H9 (cell line): ENCODE measurements at regions not wholly inside any gene's neighbourhood (a gene's known extent, or its start where the extent isn't known, plus 50 kb on each side); places are given as distances from the start of the nearest gene placed in this dataset.

Experiments
- DNase-seq: peaks from one replicate; pipeline ENCODE4 v3.0.0-alpha.2; 2017
- H2AFZ ChIP-seq: one replicate; pipeline ENCODE4 v1.6.1; 2013; ENCODE audit warnings: mild to moderate bottlenecking, low read length, control low read depth, moderate library complexity
- H2AK5ac ChIP-seq: 2 replicates; pipeline ENCODE4 v1.6.1; 2013; ENCODE audit warnings: low read length, control low read depth, mixed read lengths; ENCODE audit not compliant: insufficient read length
- H2BK120ac ChIP-seq: one replicate; pipeline ENCODE4 v1.6.1; 2013; ENCODE audit warnings: low read depth, mild to moderate bottlenecking, low read length, control low read depth, inconsistent platforms; ENCODE audit not compliant: poor library complexity, severe bottlenecking
- H2BK12ac ChIP-seq: 2 replicates; pipeline ENCODE4 v1.6.1; 2013; ENCODE audit warnings: low read length, control low read depth, mixed read lengths, low read depth; ENCODE audit not compliant: insufficient read length
- H2BK15ac ChIP-seq: 2 replicates; pipeline ENCODE4 v1.6.1; 2013; ENCODE audit warnings: low read depth, low read length, control low read depth
- H2BK20ac ChIP-seq: one replicate; pipeline ENCODE4 v1.6.1; 2013; ENCODE audit warnings: low read depth, mild to moderate bottlenecking, low read length, control low read depth, inconsistent platforms; ENCODE audit not compliant: poor library complexity, severe bottlenecking
- H2BK5ac ChIP-seq: 2 replicates; pipeline ENCODE4 v1.6.1; 2013; ENCODE audit warnings: low read length, control low read depth, mixed read lengths; ENCODE audit not compliant: insufficient read length
- H3K14ac ChIP-seq: 2 replicates; pipeline ENCODE4 v1.6.1; 2013; ENCODE audit warnings: low read length, control low read depth; ENCODE audit not compliant: insufficient read depth
- H3K18ac ChIP-seq: 2 replicates; pipeline ENCODE4 v1.6.1; 2013; ENCODE audit warnings: low read depth, mild to moderate bottlenecking, mixed read lengths, low read length, control low read depth; ENCODE audit not compliant: insufficient read length
- H3K23ac ChIP-seq: 2 replicates; pipeline ENCODE4 v1.6.1; 2013; ENCODE audit warnings: low read length, control low read depth, mixed read lengths, low read depth; ENCODE audit not compliant: insufficient read length
- H3K23me2 ChIP-seq: 2 replicates; pipeline ENCODE4 v1.6.1; 2013; ENCODE audit warnings: low read depth, mild to moderate bottlenecking, mixed read lengths, low read length, control low read depth; ENCODE audit not compliant: insufficient read length, poor library complexity, severe bottlenecking
- H3K27ac ChIP-seq: 2 replicates; pipeline ENCODE4 v1.5.1; 2013; ENCODE audit warnings: low read length, control low read depth, mixed read lengths, low read depth; ENCODE audit not compliant: insufficient read length
- H3K27me3 ChIP-seq: 2 replicates; pipeline ENCODE4 v1.6.1; 2013; ENCODE audit warnings: low read length, control low read depth, inconsistent platforms; ENCODE audit not compliant: insufficient read depth
- H3K4ac ChIP-seq: 2 replicates; pipeline ENCODE4 v1.6.1; 2013; ENCODE audit warnings: low read depth, mild to moderate bottlenecking, control low read depth, inconsistent platforms, low read length, moderate library complexity
- H3K4me1 ChIP-seq: 2 replicates; pipeline ENCODE4 v1.6.1; 2013; ENCODE audit warnings: low read length, control low read depth, inconsistent platforms; ENCODE audit not compliant: insufficient read depth
- H3K4me2 ChIP-seq: 2 replicates; pipeline ENCODE4 v1.6.1; 2013; ENCODE audit warnings: low read length, control low read depth, mixed read lengths; ENCODE audit not compliant: insufficient read length, insufficient read depth
- H3K56ac ChIP-seq: 2 replicates; pipeline ENCODE4 v1.6.1; 2013; ENCODE audit warnings: low read depth, mild to moderate bottlenecking, mixed read lengths, low read length, control low read depth; ENCODE audit not compliant: insufficient read length
- H3K79me1 ChIP-seq: 2 replicates; pipeline ENCODE4 v1.6.1; 2013; ENCODE audit warnings: low read depth, mild to moderate bottlenecking, moderate library complexity, low read length, control low read depth, inconsistent platforms; ENCODE audit not compliant: insufficient read depth, poor library complexity, severe bottlenecking
- H3K79me2 ChIP-seq: 2 replicates; pipeline ENCODE4 v1.6.1; 2013; ENCODE audit warnings: low read length, control low read depth, inconsistent platforms; ENCODE audit not compliant: insufficient read depth
- H3K9ac ChIP-seq: 2 replicates; pipeline ENCODE4 v1.6.1; 2013; ENCODE audit warnings: low read length, control low read depth, mixed read lengths; ENCODE audit not compliant: insufficient read length; ENCODE audit errors: extremely low read depth
- H3K9me3 ChIP-seq: one replicate; pipeline ENCODE4 v1.6.1; 2013; ENCODE audit warnings: low read depth, low read length, inconsistent platforms; ENCODE audit not compliant: control insufficient read depth
- H3T11ph ChIP-seq: one replicate; pipeline ENCODE4 v1.6.1; 2013; ENCODE audit warnings: mild to moderate bottlenecking, low read length, control low read depth, inconsistent platforms
- H4K20me1 ChIP-seq: one replicate; pipeline ENCODE4 v1.6.1; 2013; ENCODE audit not compliant: control insufficient read depth, insufficient read length, insufficient read depth
- H4K5ac ChIP-seq: 2 replicates; pipeline ENCODE4 v1.6.1; 2013; ENCODE audit warnings: low read depth, mild to moderate bottlenecking, mixed read lengths, low read length, control low read depth; ENCODE audit not compliant: insufficient read length
- H4K8ac ChIP-seq: replicated peaks from 2 replicates; pipeline ENCODE4 v1.6.1; 2013; ENCODE audit warnings: low read length, control low read depth, mixed read lengths, low read depth; ENCODE audit not compliant: insufficient read length
- H4K91ac ChIP-seq: 2 replicates; pipeline ENCODE4 v1.6.1; 2013; ENCODE audit warnings: low read depth, mild to moderate bottlenecking, moderate library complexity, mixed read lengths, low read length, control low read depth; ENCODE audit not compliant: insufficient read length
- H3K27ac Mint-ChIP-seq, 3 experiments: 2 replicates in 2 of 3; 3 replicates in 1 of 3; pipeline ENCODE4 v1.8.0; 2020 to 2021; ENCODE audit warnings: mixed read lengths in 3 of 3, mild to moderate bottlenecking in 1 of 3, moderate library complexity in 1 of 3
- H3K27me3 Mint-ChIP-seq: 2 replicates; pipeline ENCODE4 v1.8.0; 2021; ENCODE audit warnings: low read depth, mild to moderate bottlenecking, moderate library complexity, mixed read lengths
- H3K36me3 Mint-ChIP-seq, 3 experiments: 2 replicates in 2 of 3; 3 replicates in 1 of 3; pipeline ENCODE4 v1.8.0; 2020 to 2021; ENCODE audit warnings: low read depth in 3 of 3, mixed read lengths in 3 of 3; ENCODE audit not compliant: insufficient read depth in 1 of 3
- H3K4me1 Mint-ChIP-seq, 2 experiments: 2 replicates each; pipeline ENCODE4 v1.8.0; 2020; ENCODE audit warnings: mixed read lengths in 2 of 2
- H3K4me3 Mint-ChIP-seq, 2 experiments: 2 replicates in 1 of 2; 3 replicates in 1 of 2; pipeline ENCODE4 v1.8.0; 2020 to 2021; ENCODE audit warnings: mild to moderate bottlenecking in 2 of 2, mixed read lengths in 2 of 2, moderate library complexity in 1 of 2
- H3K9me3 Mint-ChIP-seq, 2 experiments: 2 replicates in 1 of 2; 3 replicates in 1 of 2; pipeline ENCODE4 v1.8.0; 2020; ENCODE audit warnings: mild to moderate bottlenecking in 2 of 2, mixed read lengths in 2 of 2, moderate library complexity in 1 of 2
- CTCF ChIP-seq: fragments of 200-600 bp; sonication (generic); conservative IDR thresholded peaks from 3 replicates; pipeline ENCODE4 v1.8.0; 2021; ENCODE audit warnings: antibody characterized with exemption, mild to moderate bottlenecking
- WGBS: extraction: QIAGEN DNeasy Blood & Tissue Kit; methylation state at CpG from one replicate; pipeline ENCODE4 v1.1.7; 2013; ENCODE audit warnings: missing lambda C conversion rate, low lambda C conversion rate, mixed read lengths; ENCODE audit not compliant: insufficient read length; ENCODE audit errors: extremely low coverage; 5-methylcytosine and 5-hydroxymethylcytosine counted together

- H3K9me3 Mint-ChIP-seq, result no peaks in the 10 kb centered on the region
- Histone ChIP-seq H3K79me2 (no peaks in the 10 kb centered on the region), H2BK20ac (no peak overlapping the region), H3K4me2 (no peak overlapping the region), H4K91ac (no peak overlapping the region), H3K4me1 (no peaks in the 10 kb centered on the region), H2AFZ (no peak overlapping the region), H3K23ac (no peak overlapping the region), H3K27me3 (no peaks in the 10 kb centered on the region), H2BK120ac (no peak overlapping the region), H2BK15ac (no peak overlapping the region), H3K56ac (no peak overlapping the region), H4K20me1 (no peaks in the 10 kb centered on the region), H3K9me3 (no peaks in the 10 kb centered on the region), H3K18ac (no peak overlapping the region), H2BK12ac (no peak overlapping the region), H4K5ac (no peak overlapping the region), H2AK5ac (no peak overlapping the region), H2BK5ac (no peak overlapping the region), H3K14ac (no peak overlapping the region), H4K8ac (no peak overlapping the region), H3K9ac (no peak overlapping the region), H3K23me2 (no peaks in the 10 kb centered on the region), H3T11ph (no peak overlapping the region), H3K4ac (no peak overlapping the region), H3K27ac (no peak overlapping the region), H3K79me1 (no peaks in the 10 kb centered on the region)
- peaks cover 0 to 11% of the 10 kb centered on the region in 2 experiments; a peak in 2 of 4 replicates for H3K4me1 Mint-ChIP-seq
- TF ChIP-seq CTCF, result no peak
- H3K4me3 Mint-ChIP-seq, result no peak overlapping the region
- no peak overlapping the region for H3K27ac Mint-ChIP-seq
- WGBS, result no CpG with 5 or more reads among the region's 2 CpGs
- no peaks in the 10 kb centered on the region for H3K36me3 Mint-ChIP-seq
- no peaks in the 10 kb centered on the region for H3K27me3 Mint-ChIP-seq
- no peak for DNase-seq
Measured at GRCh38 chr1:168959382-168959781, 147.1 kb upstream of the ATP1B1 start.
